HepG2 (cell line): ENCODE measurements at regions not wholly inside any gene's neighbourhood (a gene's known extent, or its start where the extent isn't known, plus 50 kb on each side); places are given as distances from the start of the nearest gene placed in this dataset.

Source experiments
- ATAC-seq: fragments of 200-7000 bp; cut with Tn5 transposase; 3 replicates; pipeline ENCODE4 v1.9.1; 2020; ENCODE audit warnings: mild to moderate bottlenecking, moderate library complexity
- BruUV-seq: library from RNA; stranded (reverse); fragments of 400-500 nt; replicated peaks from 2 replicates; lab custom pipeline; 2021; lab: Mats Ljungman, UMichigan
- CTCF ChIA-PET: fragments of 300-600 bp; formaldehyde crosslinking; extraction: SDS; loops from one replicate; lab custom pipeline; 2021; ENCODE audit warnings: low total read pairs, inconsistent platforms, low intra/inter-chr PET ratio; lab: Yijun Ruan, JAX
- POLR2A ChIA-PET: fragments of 350-600 bp; sonication (Branson Sonifier 250); formaldehyde crosslinking; loops from one replicate; lab custom pipeline; 2020; ENCODE audit warnings: antibody characterized with exemption, inconsistent platforms; lab: Yijun Ruan, JAX
- DNase-seq: peaks from one replicate; pipeline ENCODE4 v3.0.0-alpha.2; 2015; ENCODE audit warnings: low spot score
- FAIRE-seq: peaks from 3 replicates; lab custom pipeline; 2011; peaks lifted over from hg19 to GRCh38; lab: Jason Lieb, UNC
- H2AFZ ChIP-seq: one replicate; pipeline ENCODE4 v1.6.1; 2011; ENCODE audit warnings: low read length, inconsistent platforms
- H3K27ac ChIP-seq: fragments of 300-600 bp; 3 replicates; pipeline ENCODE4 v1.8.0; 2011; ENCODE audit warnings: mixed run types, mild to moderate bottlenecking, mixed read lengths, low read length, inconsistent platforms; ENCODE audit not compliant: insufficient read depth; ENCODE audit errors: extremely low read length
- H3K27me3 ChIP-seq, 2 experiments: fragments of 200-600 bp in 1 of 2; 2 replicates in 1 of 2; 3 replicates in 1 of 2; pipeline versions ENCODE4 v1.6.0 to v1.8.0; 2011; ENCODE audit warnings: low read length in 2 of 2, mild to moderate bottlenecking in 2 of 2, moderate library complexity in 2 of 2, inconsistent platforms in 1 of 2; ENCODE audit not compliant: insufficient read depth in 2 of 2, control insufficient read depth in 1 of 2
- H3K36me3 ChIP-seq, 2 experiments: fragments of 200-600 bp in 1 of 2; replicated peaks in 1 of 2; 2 replicates in 1 of 2; 3 replicates in 1 of 2; pipeline versions ENCODE4 v1.5.1 to v1.8.0; 2011; ENCODE audit warnings: low read length in 2 of 2, inconsistent platforms in 1 of 2; ENCODE audit not compliant: insufficient read depth in 2 of 2, control insufficient read depth in 1 of 2
- H3K4me1 ChIP-seq: 2 replicates; pipeline ENCODE4 v1.5.1; 2012; ENCODE audit warnings: low read length, inconsistent platforms; ENCODE audit not compliant: insufficient read depth
- H3K4me2 ChIP-seq: 2 replicates; pipeline ENCODE4 v1.6.0; 2011; ENCODE audit warnings: low read depth, low read length, inconsistent platforms
- H3K4me3 ChIP-seq, 3 experiments: fragments of 200-600 bp in 1 of 3; sonication (generic), shearing (Covaris generic) in 1 of 3; replicated peaks in 1 of 3; 2 replicates each; pipeline ENCODE4 v1.5.1; 2011 to 2016; ENCODE audit warnings: low read length in 3 of 3, inconsistent platforms in 2 of 3, low read depth in 2 of 3, mild to moderate bottlenecking in 2 of 3, control low read depth in 1 of 3, mixed read lengths in 1 of 3; ENCODE audit not compliant: insufficient read depth in 1 of 3
- H3K79me2 ChIP-seq: one replicate; pipeline ENCODE4 v1.6.1; 2011; ENCODE audit warnings: low read length, inconsistent platforms; ENCODE audit not compliant: insufficient read depth
- H3K9ac ChIP-seq: 2 replicates; pipeline ENCODE4 v1.6.0; 2011; ENCODE audit warnings: mild to moderate bottlenecking, low read depth, low read length, inconsistent platforms; ENCODE audit not compliant: insufficient read depth
- H3K9me3 ChIP-seq: 2 replicates; pipeline ENCODE4 v1.5.1; 2012; ENCODE audit warnings: mild to moderate bottlenecking, low read length
- H4K20me1 ChIP-seq: 2 replicates; pipeline ENCODE4 v1.6.0; 2011; ENCODE audit warnings: inconsistent platforms, mild to moderate bottlenecking, low read length, moderate library complexity; ENCODE audit not compliant: insufficient read depth
- GPN1 ChIP-seq: sonication (generic); formaldehyde crosslinking; IDR thresholded peaks from 2 replicates; pipeline ENCODE4 v1.5.1; 2020; ENCODE audit warnings: missing genetic modification reagents, borderline replicate concordance
- HOXA7 ChIP-seq: sonication (generic); formaldehyde crosslinking; IDR thresholded peaks from 2 replicates; pipeline ENCODE4 v1.8.1; 2022; ENCODE audit warnings: mild to moderate bottlenecking, missing genetic modification reagents, moderate library complexity
- HOXA9 ChIP-seq: sonication (generic); formaldehyde crosslinking; IDR thresholded peaks from 2 replicates; pipeline ENCODE4 v1.8.1; 2022; ENCODE audit warnings: missing genetic modification reagents, mild to moderate bottlenecking, moderate library complexity, borderline replicate concordance
- KLF11 ChIP-seq: IDR thresholded peaks from 2 replicates; pipeline ENCODE4 v1.6.1; 2016; ENCODE audit warnings: missing compliant biosample characterization
- MIXL1 ChIP-seq: IDR thresholded peaks from 2 replicates; pipeline ENCODE4 v1.6.1; 2016
- RORA ChIP-seq: sonication (generic); formaldehyde crosslinking; IDR thresholded peaks from 2 replicates; pipeline ENCODE4 v1.5.0; 2020; ENCODE audit warnings: mild to moderate bottlenecking, missing genetic modification reagents, moderate library complexity
- SALL2 ChIP-seq: sonication (generic); formaldehyde crosslinking; IDR thresholded peaks from 2 replicates; pipeline ENCODE4 v1.8.1; 2023; ENCODE audit warnings: mild to moderate bottlenecking, missing genetic modification reagents, inconsistent platforms
- SP5 ChIP-seq: IDR thresholded peaks from 2 replicates; pipeline ENCODE4 v1.6.1; 2016; ENCODE audit warnings: low read depth, borderline replicate concordance
- TSC22D2 ChIP-seq: sonication (generic); formaldehyde crosslinking; IDR thresholded peaks from 2 replicates; pipeline ENCODE4 v1.5.1; 2020; ENCODE audit warnings: missing genetic modification reagents, mild to moderate bottlenecking, borderline replicate concordance
- ZNF569 ChIP-seq: sonication (generic); formaldehyde crosslinking; IDR thresholded peaks from 2 replicates; pipeline ENCODE4 v1.5.0; 2020; ENCODE audit warnings: mild to moderate bottlenecking, missing genetic modification reagents, moderate library complexity, borderline replicate concordance
- ZNF670 ChIP-seq: sonication (generic); formaldehyde crosslinking; IDR thresholded peaks from 2 replicates; pipeline ENCODE4 v1.8.0; 2022; ENCODE audit warnings: mild to moderate bottlenecking, missing genetic modification reagents, borderline replicate concordance
- WGBS: methylation state at CpG from one replicate; pipeline ENCODE4 v1.1.6; 2017; ENCODE audit warnings: low lambda C conversion rate; 5-methylcytosine and 5-hydroxymethylcytosine counted together
- in situ Hi-C: cut with HindIII; loops from 2 replicates; pipeline ENCODE4 v1.10.0; 2017; ENCODE audit warnings: low pct_unique_long_range_greater_than_20kb; ENCODE audit not compliant: extremely low pct_ligation_motif_present
- intact Hi-C: fragments of 100-400 bp; cut with micrococcal nuclease; formaldehyde crosslinking; loops from one replicate; pipeline ENCODE4 v1.10.0; 2022; ENCODE audit not compliant: unreplicated experiment
- TF ChIP-seq, protein P1 (sequence below): sonication (generic); formaldehyde crosslinking; IDR thresholded peaks from 2 replicates; pipeline ENCODE4 v1.4.0; 2020; ENCODE audit warnings: missing genetic modification reagents
- TF ChIP-seq, protein P2 (sequence below): sonication (generic); formaldehyde crosslinking; IDR thresholded peaks from 2 replicates; pipeline ENCODE4 v1.5.0; 2020; ENCODE audit warnings: missing genetic modification reagents
- TF ChIP-seq, protein P3 (sequence below): sonication (generic); formaldehyde crosslinking; IDR thresholded peaks from 2 replicates; pipeline ENCODE4 v1.4.0; 2020; ENCODE audit warnings: mild to moderate bottlenecking, missing genetic modification reagents
- TF ChIP-seq, protein P4 (sequence below): sonication (generic); formaldehyde crosslinking; IDR thresholded peaks from 2 replicates; pipeline ENCODE4 v1.5.1; 2020; ENCODE audit warnings: missing genetic modification reagents, mild to moderate bottlenecking, borderline replicate concordance

DNA sequence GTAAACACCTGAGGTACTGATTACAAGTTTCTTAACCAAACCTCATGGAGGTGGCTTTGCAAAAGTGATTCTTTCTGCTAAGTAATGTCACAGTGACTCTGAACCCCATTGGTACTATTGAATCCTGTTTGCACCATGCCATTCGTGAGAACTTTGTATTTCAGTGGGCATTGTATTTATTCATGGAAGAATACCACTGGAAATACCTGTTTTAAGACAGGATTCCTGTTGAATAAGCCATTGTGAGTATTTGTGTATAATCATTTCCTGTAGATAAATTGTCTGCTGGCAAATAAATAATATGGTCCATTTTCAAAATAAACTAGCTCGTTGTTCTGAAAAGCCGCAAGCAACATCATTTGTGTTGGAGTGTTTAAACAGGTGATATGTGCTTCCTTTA is 136.4 kb upstream of the GUCY1A1 start (continued):
- TF ChIP-seq, protein P1, sequence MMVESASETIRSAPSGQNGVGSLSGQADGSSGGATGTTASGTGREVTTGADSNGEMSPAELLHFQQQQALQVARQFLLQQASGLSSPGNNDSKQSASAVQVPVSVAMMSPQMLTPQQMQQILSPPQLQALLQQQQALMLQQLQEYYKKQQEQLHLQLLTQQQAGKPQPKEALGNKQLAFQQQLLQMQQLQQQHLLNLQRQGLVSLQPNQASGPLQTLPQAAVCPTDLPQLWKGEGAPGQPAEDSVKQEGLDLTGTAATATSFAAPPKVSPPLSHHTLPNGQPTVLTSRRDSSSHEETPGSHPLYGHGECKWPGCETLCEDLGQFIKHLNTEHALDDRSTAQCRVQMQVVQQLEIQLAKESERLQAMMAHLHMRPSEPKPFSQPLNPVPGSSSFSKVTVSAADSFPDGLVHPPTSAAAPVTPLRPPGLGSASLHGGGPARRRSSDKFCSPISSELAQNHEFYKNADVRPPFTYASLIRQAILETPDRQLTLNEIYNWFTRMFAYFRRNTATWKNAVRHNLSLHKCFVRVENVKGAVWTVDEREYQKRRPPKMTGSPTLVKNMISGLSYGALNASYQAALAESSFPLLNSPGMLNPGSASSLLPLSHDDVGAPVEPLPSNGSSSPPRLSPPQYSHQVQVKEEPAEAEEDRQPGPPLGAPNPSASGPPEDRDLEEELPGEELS (CRISPR knock-in tag) = no peak
- TF ChIP-seq, protein P2, sequence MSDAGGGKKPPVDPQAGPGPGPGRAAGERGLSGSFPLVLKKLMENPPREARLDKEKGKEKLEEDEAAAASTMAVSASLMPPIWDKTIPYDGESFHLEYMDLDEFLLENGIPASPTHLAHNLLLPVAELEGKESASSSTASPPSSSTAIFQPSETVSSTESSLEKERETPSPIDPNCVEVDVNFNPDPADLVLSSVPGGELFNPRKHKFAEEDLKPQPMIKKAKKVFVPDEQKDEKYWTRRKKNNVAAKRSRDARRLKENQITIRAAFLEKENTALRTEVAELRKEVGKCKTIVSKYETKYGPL (CRISPR knock-in tag) = no peak
- TF ChIP-seq, protein P3, sequence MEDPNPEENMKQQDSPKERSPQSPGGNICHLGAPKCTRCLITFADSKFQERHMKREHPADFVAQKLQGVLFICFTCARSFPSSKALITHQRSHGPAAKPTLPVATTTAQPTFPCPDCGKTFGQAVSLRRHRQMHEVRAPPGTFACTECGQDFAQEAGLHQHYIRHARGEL (CRISPR knock-in tag) = no peak
- TF ChIP-seq, all 625 proteins: peak for 0

DNA sequence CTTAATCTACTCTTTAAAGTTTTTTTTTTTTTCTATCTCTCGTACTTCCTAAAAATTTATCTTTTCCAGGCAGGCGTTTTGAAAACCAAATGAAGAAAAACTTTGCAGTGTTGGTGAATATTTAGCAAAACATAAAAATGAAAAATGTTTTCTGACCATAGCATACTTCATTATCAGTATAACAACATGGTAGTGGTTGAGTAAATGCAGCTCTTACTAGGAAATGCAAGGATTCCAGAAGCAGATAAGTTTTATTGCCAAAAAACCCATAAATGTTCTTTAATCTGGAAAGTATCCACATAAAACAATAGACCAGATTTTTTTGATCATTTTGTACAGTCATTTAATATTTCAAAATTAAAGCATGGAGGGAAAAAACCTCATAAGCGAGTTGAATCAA is 136.9 kb upstream of the GUCY1A1 start:
- Histone ChIP-seq H3K27ac (no peak overlapping the region), H3K4me3 (no peak overlapping the region), H3K27me3 (no peaks in the 10 kb centered on the region), H3K79me2 (no peaks in the 10 kb centered on the region), H3K4me2 (no peak overlapping the region), H3K4me1 (no peaks in the 10 kb centered on the region), H3K9ac (no peak overlapping the region), H2AFZ (no peak overlapping the region), H3K9me3 (no peaks in the 10 kb centered on the region), H4K20me1 (no peaks in the 10 kb centered on the region), H3K36me3 (no peaks in the 10 kb centered on the region)
- ChIA-PET POLR2A (no interaction called here), CTCF (no interaction called here)
- FAIRE-seq (no peak), DNase-seq (no peak), ATAC-seq (no peak)
- TF ChIP-seq SP5 (CRISPR knock-in tag) = no peak
- TF ChIP-seq GPN1 (CRISPR knock-in tag) = no peak
- no peak for TF ChIP-seq KLF11 (CRISPR knock-in tag)
- TF ChIP-seq TSC22D2 (CRISPR knock-in tag) = no peak
- TF ChIP-seq ZNF569 = no peak
- no peak for TF ChIP-seq HOXA7 (CRISPR knock-in tag)
- TF ChIP-seq, protein P4, sequence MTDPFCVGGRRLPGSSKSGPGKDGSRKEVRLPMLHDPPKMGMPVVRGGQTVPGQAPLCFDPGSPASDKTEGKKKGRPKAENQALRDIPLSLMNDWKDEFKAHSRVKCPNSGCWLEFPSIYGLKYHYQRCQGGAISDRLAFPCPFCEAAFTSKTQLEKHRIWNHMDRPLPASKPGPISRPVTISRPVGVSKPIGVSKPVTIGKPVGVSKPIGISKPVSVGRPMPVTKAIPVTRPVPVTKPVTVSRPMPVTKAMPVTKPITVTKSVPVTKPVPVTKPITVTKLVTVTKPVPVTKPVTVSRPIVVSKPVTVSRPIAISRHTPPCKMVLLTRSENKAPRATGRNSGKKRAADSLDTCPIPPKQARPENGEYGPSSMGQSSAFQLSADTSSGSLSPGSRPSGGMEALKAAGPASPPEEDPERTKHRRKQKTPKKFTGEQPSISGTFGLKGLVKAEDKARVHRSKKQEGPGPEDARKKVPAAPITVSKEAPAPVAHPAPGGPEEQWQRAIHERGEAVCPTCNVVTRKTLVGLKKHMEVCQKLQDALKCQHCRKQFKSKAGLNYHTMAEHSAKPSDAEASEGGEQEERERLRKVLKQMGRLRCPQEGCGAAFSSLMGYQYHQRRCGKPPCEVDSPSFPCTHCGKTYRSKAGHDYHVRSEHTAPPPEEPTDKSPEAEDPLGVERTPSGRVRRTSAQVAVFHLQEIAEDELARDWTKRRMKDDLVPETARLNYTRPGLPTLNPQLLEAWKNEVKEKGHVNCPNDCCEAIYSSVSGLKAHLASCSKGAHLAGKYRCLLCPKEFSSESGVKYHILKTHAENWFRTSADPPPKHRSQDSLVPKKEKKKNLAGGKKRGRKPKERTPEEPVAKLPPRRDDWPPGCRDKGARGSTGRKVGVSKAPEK = no peak
- TF ChIP-seq RORA (CRISPR knock-in tag) = no peak
- TF ChIP-seq HOXA9 (CRISPR knock-in tag) = no peak
- no peak for TF ChIP-seq MIXL1 (CRISPR knock-in tag)
- no peak for TF ChIP-seq ZNF670 (CRISPR knock-in tag)
- no peak for TF ChIP-seq SALL2
- no TSS peak for BruUV-seq
- in situ Hi-C loops = no loop called here
- intact Hi-C loops = no loop called here
- 2% methylated on average over 3 of the region's 3 CpGs for WGBS
